ENCODE measurements at regions not wholly inside any gene's neighbourhood (a gene's known extent, or its start where the extent isn't known, plus 50 kb on each side); places are given as distances from the start of the nearest gene placed in this dataset.

DNA sequence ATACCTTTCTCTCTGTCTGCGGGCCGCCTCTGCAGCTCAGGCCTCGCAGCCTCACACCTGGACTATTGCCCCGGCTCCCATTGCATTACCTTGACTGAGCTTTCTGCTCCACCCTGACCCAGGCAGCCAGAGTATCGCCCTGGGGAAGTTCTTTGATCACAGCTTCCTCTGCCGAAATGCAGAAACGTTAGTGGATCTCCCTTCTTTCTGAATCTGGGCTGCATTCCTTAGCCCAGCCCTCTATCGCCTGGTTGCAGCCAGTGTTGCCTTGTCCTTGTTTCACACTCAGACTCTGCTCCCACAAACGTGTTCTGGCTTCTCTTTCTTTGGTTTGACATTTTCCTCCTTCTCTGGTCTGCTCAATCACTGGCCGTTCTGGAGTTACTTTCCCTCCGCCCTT lies 195.7 kb downstream of the ADAMTS15 start:
- DNase-seq, result no peak
- no peak overlapping the region for H3K4me3 ChIP-seq (ENCODE audit: control extremely low read depth in 1 of 5, extremely low read depth in 1 of 5, insufficient read depth in 1 of 5, low read depth in 2 of 5, low read length in 4 of 5)
- H3K9me3 Mint-ChIP-seq (ENCODE audit: insufficient read depth), result no peaks in the 10 kb centered on the region
- H3K4me3 Mint-ChIP-seq, result no peak overlapping the region
- no peaks in the 10 kb centered on the region for H3K4me1 ChIP-seq (ENCODE audit: control insufficient read depth in 2 of 2, insufficient read depth in 2 of 2, low read length in 2 of 2)
- no peak overlapping the region for H3K27ac Mint-ChIP-seq
- H3K36me3 ChIP-seq (replicated peaks in 1 of 2; ENCODE audit: control extremely low read depth in 1 of 2, control insufficient read depth in 1 of 2, extremely low read depth in 1 of 2, insufficient read depth in 2 of 2, low read length in 1 of 2), result no peaks in the 10 kb centered on the region
- no peaks in the 10 kb centered on the region for H4K20me1 ChIP-seq (ENCODE audit: control insufficient read depth, insufficient read depth, low read length, poor library complexity, severe bottlenecking)
- H3K9me3 ChIP-seq (ENCODE audit: control extremely low read depth in 1 of 3, control insufficient read depth in 2 of 3, insufficient read depth in 1 of 3, low read length in 2 of 3), result peaks cover 0 to 4% (median 0%) of the 10 kb centered on the region in 3 donors
- H3K79me2 ChIP-seq (ENCODE audit: control insufficient read depth, insufficient read depth, low read length), result no peaks in the 10 kb centered on the region
- H2AFZ ChIP-seq (ENCODE audit: insufficient read depth, low read depth, low read length, poor library complexity, severe bottlenecking), result no peak overlapping the region
- ChIA-PET POLR2A (no interaction called here), CTCF (no interaction called here)
- no peaks in the 10 kb centered on the region for H3K4me1 Mint-ChIP-seq
- intact Hi-C loops (cut with micrococcal nuclease), result no loop called here
- H3K27ac ChIP-seq (ENCODE audit: low read length in 2 of 2), result no peak overlapping the region
- ATAC-seq (ENCODE audit: low read depth), result no peak
- TF ChIP-seq CTCF (IDR thresholded peaks at IDR 0.05) (no peak), EZH2 (IDR thresholded peaks at IDR 0.05; ENCODE audit: borderline replicate concordance, insufficient read depth, low read depth, low read length, poor library complexity, severe bottlenecking) (no peak)
- no peaks in the 10 kb centered on the region for H3K27me3 ChIP-seq (replicated peaks in 1 of 4; ENCODE audit: control extremely low read depth in 1 of 4, control insufficient read depth in 3 of 4, insufficient read depth in 4 of 4, low read length in 3 of 4)
- H3K27me3 Mint-ChIP-seq, result peaks cover 4% of the 10 kb centered on the region
- no peak overlapping the region for H3K9ac ChIP-seq (ENCODE audit: low read length)
- 64% methylated on average over 11 of the region's 11 CpGs for WGBS (ENCODE audit: insufficient coverage)
- no peak overlapping the region for H3K4me2 ChIP-seq (replicated peaks; ENCODE audit: low read depth, low read length, poor library complexity, severe bottlenecking)

GRCh38 chr11:130645164-130645842 lies 196.9 kb downstream of the ADAMTS15 start:
- H3K27me3 ChIP-seq (replicated peaks in 1 of 4; ENCODE audit: control extremely low read depth in 1 of 4, control insufficient read depth in 3 of 4, insufficient read depth in 4 of 4, low read length in 3 of 4), result no peaks in the 10 kb centered on the region
- intact Hi-C loops (cut with micrococcal nuclease), result no loop called here
- DNase-seq, result no peak
- POLR2A ChIA-PET, result no interaction called here
- no peaks in the 10 kb centered on the region for H4K20me1 ChIP-seq (ENCODE audit: control insufficient read depth, insufficient read depth, low read length, poor library complexity, severe bottlenecking)
- no peak overlapping the region for H3K9ac ChIP-seq (ENCODE audit: low read length)
- H3K36me3 ChIP-seq (replicated peaks in 1 of 2; ENCODE audit: control extremely low read depth in 1 of 2, control insufficient read depth in 1 of 2, extremely low read depth in 1 of 2, insufficient read depth in 2 of 2, low read length in 1 of 2), result no peaks in the 10 kb centered on the region
- no peaks in the 10 kb centered on the region for H3K4me1 Mint-ChIP-seq
- ATAC-seq (ENCODE audit: low read depth), result no peak
- CTCF ChIA-PET, result no interaction called here
- no peaks in the 10 kb centered on the region for H3K9me3 Mint-ChIP-seq (ENCODE audit: insufficient read depth)
- peaks cover 0 to 4% (median 0%) of the 10 kb centered on the region in 3 donors for H3K9me3 ChIP-seq (ENCODE audit: control extremely low read depth in 1 of 3, control insufficient read depth in 2 of 3, insufficient read depth in 1 of 3, low read length in 2 of 3)
- no peaks in the 10 kb centered on the region for H3K4me1 ChIP-seq (ENCODE audit: control insufficient read depth in 2 of 2, insufficient read depth in 2 of 2, low read length in 2 of 2)
- 97% methylated on average over 7 of the region's 10 CpGs for WGBS (ENCODE audit: insufficient coverage)
- no peak overlapping the region for H3K27ac ChIP-seq (ENCODE audit: low read length in 2 of 2)
- H3K4me3 Mint-ChIP-seq, result no peak overlapping the region
- no peak overlapping the region for H2AFZ ChIP-seq (ENCODE audit: insufficient read depth, low read depth, low read length, poor library complexity, severe bottlenecking)
- no peak overlapping the region for H3K4me3 ChIP-seq (ENCODE audit: control extremely low read depth in 1 of 5, extremely low read depth in 1 of 5, insufficient read depth in 1 of 5, low read depth in 2 of 5, low read length in 4 of 5)
- no peak overlapping the region for H3K27ac Mint-ChIP-seq
- no peaks in the 10 kb centered on the region for H3K27me3 Mint-ChIP-seq
- H3K4me2 ChIP-seq (replicated peaks; ENCODE audit: low read depth, low read length, poor library complexity, severe bottlenecking), result no peak overlapping the region
- H3K79me2 ChIP-seq (ENCODE audit: control insufficient read depth, insufficient read depth, low read length), result no peaks in the 10 kb centered on the region
- TF ChIP-seq CTCF (IDR thresholded peaks at IDR 0.05) (no peak), EZH2 (IDR thresholded peaks at IDR 0.05; ENCODE audit: borderline replicate concordance, insufficient read depth, low read depth, low read length, poor library complexity, severe bottlenecking) (no peak)

Measured in B cell (primary cell).